GM10266 (cell line): ENCODE measurements at regions not wholly inside any gene's neighbourhood (a gene's known extent, or its start where the extent isn't known, plus 50 kb on each side); places are given as distances from the start of the nearest gene placed in this dataset.
"Not testable (repeated sequence)": the region's sequence is repeated elsewhere in the genome, so short reads cannot be mapped to it uniquely, and the experiment has no call there.

Experiments
- DNase-seq: peaks from one replicate; pipeline ENCODE4 v3.0.0; 2012; ENCODE audit errors: extremely low spot score
- TF ChIP-seq, protein P1 (sequence below): IDR thresholded peaks from 2 replicates; pipeline ENCODE4 v1.5.1; 2012; ENCODE audit warnings: mild to moderate bottlenecking, low read depth; ENCODE audit not compliant: control insufficient read depth, insufficient read depth; ENCODE audit errors: missing control alignments

DNA sequence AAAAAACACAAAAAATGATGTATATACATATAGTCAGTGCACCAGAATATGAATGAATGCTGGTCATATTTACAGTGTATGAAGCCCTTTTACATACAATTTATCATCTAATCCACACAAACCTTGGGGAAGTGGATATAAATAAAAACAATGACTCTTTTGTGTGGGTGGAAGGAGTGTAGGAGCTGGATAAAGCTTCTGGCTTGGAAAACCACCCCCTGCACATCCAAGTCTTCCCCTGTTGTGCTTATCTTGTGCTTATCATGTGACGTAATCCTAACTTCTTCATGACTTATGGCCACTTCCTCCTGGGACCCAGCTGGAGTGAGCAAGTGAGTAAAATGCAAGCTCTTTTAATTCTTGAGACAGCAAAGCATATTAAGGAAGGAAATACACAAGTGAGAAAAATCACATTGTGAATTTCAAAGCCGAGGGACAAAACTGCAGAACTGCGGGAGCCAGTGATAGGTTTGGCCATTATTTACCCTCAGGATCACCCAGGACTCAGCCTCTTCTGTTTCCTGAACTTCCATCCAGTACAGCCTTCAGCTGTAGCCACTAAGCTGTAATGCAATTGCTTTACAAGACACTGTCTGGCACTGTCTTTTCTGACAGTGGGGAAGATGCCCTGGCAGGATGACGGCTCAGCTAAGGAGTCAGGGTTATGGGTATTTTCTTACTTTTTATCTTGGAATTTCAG is 104.0 kb upstream of the PPM1J start:
- DNase-seq: no peak

GRCh38 chr1:112817555-112818373 is 102.6 kb upstream of the PPM1J start:
- TF ChIP-seq, protein P1, sequence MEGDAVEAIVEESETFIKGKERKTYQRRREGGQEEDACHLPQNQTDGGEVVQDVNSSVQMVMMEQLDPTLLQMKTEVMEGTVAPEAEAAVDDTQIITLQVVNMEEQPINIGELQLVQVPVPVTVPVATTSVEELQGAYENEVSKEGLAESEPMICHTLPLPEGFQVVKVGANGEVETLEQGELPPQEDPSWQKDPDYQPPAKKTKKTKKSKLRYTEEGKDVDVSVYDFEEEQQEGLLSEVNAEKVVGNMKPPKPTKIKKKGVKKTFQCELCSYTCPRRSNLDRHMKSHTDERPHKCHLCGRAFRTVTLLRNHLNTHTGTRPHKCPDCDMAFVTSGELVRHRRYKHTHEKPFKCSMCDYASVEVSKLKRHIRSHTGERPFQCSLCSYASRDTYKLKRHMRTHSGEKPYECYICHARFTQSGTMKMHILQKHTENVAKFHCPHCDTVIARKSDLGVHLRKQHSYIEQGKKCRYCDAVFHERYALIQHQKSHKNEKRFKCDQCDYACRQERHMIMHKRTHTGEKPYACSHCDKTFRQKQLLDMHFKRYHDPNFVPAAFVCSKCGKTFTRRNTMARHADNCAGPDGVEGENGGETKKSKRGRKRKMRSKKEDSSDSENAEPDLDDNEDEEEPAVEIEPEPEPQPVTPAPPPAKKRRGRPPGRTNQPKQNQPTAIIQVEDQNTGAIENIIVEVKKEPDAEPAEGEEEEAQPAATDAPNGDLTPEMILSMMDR: no peak
- DNase-seq: no peak

More for the DNA sequence above, 104.0 kb upstream of the PPM1J start:
- TF ChIP-seq, protein P1: no peak

DNA sequence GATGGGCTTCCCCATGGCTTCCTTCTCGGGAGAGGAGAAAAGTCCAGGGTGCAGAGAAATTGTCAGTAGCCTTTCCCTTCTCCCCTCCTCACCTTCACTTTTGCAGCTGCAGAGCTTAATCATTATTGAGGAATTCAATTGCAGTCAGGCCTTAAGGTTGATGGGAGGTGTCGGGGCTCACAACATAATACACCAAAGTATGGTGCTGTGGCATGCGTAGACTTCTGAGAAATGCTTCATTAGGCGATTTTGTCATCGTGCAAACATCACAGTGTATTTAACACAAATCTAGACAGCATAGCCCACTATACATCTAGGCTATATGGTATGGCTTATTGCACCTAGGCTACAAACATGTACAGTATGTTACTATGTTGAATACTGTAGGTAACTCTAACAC is 100.2 kb upstream of the PPM1J start:
- TF ChIP-seq, protein P1: no peak
- no peak for DNase-seq

GRCh38 chr1:112814645-112815044 is 99.5 kb upstream of the PPM1J start:
- not testable (repeated sequence) for DNase-seq

DNA sequence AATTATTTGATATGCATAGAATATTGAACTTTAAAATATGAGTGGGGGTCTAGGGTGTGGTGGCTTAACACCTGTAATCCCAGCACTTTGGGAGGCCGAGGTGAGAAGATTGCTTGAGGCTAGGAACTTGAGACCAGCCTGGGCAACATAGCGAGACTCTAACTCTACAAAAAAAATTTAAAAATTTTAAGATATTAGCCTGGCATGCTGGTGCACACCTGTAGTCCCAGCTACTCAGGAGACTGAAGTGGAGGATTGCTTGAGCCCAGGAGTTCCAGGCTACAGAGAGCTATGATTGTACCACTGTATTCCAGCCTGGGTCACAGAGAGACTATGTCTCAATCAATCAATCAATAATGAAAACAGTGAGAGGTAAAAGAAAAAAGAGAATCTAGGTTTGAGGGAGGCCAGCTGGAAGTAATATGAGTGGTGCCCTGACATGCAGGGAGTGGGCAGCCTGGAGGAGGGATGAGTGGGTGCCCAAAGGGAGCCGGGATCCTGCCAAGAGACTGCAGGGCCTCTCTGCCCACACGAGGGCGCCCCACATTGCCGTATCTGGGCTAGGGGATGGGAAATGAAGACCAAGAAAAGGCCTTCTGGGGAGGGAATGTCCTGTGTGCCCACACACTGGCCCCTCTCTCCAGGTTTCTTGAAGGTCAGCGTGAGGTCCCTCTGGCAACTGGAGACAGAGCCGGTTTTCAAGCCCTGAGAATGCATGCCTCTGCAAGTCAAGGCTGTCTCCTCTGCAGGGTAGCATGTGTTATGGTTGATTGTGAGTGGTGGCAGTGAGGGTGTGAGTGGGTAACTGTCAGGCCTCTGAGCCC is 93.9 kb upstream of the PPM1J start:
- peak; percentile 75 for DNase-seq
- TF ChIP-seq, protein P1: peak; percentile 88

- TF ChIP-seq, protein P1: no peak
Measured at GRCh38 chr1:112807999-112808398, 92.9 kb upstream of the PPM1J start.

GRCh38 chr1:112807117-112807516 is 92.0 kb upstream of the PPM1J start:
- DNase-seq: no peak
- TF ChIP-seq, protein P1: no peak

More at GRCh38 chr1:112807999-112808398, 92.9 kb upstream of the PPM1J start:
- no peak for DNase-seq
